Stimulated activated CD4-positive, alpha-beta T cell treated with anti-CD3 and anti-CD28 coated beads, TNF-alpha, amount 100 ng/mL, for 1 hour (primary cell): ENCODE measurements at regions not wholly inside any gene's neighbourhood (a gene's known extent, or its start where the extent isn't known, plus 50 kb on each side); places are given as distances from the start of the nearest gene placed in this dataset.
"Not testable (repeated sequence)": the region's sequence is repeated elsewhere in the genome, so short reads cannot be mapped to it uniquely, and the experiment has no call there.

Experiments
- DNase-seq, 3 donors: peaks; one replicate each; pipeline ENCODE4 v3.0.0-alpha.2; 2020; ENCODE audit warnings: low read depth in 3 of 3, low spot score in 1 of 3

DNA sequence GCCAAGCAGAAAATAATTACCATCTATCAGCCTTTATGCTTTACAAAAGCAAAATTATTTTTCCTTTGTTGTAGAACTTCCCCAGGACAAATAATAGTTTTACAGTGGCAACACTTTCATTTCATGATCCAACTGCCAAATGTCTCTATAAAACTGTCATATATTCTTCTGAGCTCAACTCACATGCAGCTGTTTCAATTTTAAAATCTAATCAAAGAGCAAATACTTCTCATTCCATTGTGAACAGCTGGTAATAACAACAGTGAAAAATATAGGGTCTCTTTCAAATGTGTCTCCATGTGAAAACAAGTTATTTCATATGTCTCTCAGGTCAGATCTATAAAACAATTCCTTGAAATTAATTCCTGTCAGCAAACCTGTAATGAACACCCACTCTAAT, 270.6 kb upstream of the SLC7A11 start:
- no peak for DNase-seq

DNA sequence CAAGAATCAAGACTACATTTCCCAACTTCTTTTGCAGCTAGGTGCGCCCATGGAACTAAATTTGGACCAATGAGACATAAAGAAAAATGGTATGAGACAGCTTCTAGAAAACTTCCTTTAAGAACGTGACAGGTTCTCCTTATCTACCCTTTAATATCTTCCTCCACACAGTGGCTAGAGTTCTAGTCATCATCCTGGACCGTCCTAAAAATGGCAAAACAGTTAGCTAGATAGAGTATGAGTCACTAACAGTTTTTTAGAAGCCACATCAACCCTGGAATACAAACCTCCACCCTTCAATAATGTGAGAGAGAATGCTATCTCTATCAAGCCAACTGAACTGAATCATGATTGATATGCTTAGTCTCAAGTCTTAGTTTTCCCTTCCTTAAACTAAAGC, 267.9 kb upstream of the SLC7A11 start:
- no peak for DNase-seq

DNA sequence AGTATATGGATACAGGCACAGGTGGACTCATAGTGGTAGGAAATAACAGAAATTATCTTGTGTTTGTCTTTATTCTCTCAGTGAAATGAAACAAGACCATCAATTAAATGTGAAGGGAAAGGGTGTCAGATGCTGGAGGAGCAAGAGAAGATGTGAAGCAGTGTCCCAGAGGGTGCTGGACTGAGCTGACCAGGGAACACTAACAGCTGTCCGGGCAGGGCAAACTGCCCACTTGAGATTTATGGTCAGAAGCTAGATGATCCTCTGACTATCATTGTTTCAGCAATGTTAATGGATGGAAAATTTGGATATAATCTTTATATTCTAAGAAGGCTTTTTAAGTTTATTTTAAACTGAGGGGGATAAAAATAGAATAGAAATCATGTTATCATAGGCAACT, 267.2 kb upstream of the SLC7A11 start:
- DNase-seq, result no peak

DNA sequence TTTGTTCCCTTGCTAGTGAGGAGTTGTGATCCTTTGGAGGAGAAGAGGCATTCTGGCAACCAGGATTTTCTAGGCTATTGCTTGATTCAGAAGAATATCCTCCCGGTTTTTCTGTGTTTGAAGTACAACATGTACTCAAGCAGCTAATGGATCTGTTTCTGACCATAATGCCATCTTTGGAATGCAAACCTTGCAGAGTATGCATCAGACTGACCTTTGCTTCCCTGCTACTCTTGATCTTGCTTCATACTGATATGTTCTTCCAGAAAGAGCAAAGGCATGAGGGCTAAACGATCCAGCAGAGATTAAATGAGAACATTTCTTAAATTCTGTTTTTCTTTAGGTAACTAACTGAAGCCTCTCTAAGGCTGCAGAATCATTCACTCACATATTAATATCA, 265.4 kb upstream of the SLC7A11 start:
- no peak for DNase-seq

DNA sequence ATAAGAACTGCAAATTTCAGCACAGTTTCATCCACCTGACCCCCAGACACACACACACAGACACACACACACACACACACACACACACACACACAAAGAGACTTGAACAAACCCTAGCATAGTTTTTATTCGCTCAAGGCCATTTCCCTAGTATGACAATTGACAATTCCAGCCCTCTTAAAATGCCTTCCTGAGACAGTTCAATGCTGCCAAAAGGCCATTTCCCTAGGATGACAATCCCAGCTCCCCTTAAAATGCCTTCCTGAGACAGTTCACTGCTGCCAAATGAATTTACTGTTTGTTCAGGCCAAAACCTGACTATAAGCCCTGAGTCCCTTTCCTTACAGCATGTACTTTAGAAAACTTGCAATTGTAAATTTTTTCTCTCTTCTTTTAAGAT, 259.5 kb upstream of the SLC7A11 start:
- no peak for DNase-seq

DNA sequence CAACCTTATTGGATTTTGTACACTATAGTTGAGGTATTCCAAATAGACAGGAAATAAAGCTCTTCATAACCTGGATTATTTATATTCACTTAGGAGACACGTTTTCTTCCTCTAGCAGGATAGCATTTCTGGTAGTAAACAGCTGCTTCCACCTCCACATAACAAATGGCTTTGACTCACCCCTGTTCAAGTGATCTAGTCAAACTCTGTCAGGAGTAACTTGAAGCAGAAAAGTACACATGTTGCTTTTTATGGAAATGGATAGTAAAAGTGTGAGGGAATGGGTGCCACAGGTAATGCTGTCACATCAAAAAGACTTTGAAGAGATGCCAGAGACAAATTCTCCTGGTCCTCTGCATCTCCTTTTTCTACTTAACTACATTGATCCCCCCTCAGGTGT, 258.7 kb upstream of the SLC7A11 start:
- no peak for DNase-seq

DNA sequence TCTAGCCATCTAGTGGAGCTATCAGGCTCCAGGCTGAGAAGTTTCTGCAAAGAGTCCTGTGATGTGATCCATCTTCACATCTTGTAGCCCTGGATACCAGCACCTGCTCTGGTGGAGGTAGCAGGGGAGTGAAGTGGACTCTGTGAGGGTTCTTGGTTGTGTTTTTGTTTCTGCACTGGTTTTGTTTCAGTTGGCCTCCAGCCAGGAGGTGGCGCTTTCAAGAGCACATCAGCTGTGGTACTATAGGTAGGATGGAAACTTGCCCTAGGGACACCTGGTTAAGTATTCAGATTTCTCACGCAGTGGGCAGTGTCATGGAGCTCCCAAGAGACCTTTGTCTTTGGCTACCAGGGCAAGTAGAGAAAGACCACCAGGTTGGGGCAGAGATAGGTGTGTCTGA, 257.5 kb upstream of the SLC7A11 start:
- DNase-seq, result no peak

DNA sequence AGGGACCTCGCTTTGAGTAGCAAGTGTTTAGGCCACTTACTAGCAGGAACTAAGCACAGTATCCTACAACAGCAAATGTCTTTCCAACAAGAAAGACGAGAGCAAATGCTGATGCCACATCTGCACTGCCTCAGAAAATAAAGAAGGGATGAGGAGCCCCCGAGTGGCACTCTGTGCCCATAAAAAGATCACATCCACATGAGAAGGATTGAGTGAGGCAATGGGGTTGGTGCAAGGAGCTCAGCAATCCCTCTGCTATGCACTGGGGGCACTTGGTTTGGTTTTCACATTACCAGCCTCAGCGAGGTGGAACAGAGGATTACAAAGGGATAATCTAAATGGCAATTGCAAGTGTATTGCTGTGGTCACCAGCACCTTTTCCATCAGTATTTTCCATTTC, 252.8 kb upstream of the SLC7A11 start:
- DNase-seq, result no peak

DNA sequence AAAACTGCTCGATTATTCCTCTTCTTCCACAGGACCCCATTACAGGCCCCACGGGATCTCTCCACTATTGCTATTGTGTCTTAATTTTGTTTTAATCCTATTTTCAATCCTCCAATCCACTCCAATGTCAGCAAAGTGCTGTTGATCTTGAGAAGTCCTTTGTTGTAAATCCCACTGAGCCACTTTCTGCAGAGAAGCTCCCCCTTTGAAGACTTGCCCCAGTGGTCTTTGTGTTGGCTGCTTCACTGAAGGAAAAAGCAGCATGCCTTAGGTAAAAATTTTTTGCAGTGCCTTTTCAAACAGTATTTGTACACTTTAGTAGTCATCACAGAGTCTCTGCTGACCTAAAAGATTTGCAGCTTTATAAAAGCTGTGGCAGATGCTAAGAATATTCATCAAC, 252.0 kb upstream of the SLC7A11 start:
- no peak for DNase-seq

DNA sequence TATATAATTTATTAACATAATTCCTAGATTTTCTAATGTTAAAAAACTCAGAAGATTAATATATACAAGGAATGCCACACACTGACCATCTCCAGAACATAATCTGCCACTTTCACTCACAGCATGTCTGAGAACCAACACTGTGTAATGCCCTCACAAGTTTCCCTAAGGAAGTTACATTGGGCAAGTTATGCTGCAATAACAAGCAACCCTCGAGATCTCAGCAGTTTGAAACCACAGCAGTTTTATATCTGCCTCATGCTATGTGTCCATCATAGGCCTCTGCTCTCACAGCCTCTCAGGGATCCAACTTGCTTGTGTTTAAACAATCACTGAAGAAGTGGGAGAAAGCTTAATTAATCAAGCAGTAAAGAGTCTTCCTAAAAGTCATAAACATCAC, 250.0 kb upstream of the SLC7A11 start:
- no peak for DNase-seq

DNA sequence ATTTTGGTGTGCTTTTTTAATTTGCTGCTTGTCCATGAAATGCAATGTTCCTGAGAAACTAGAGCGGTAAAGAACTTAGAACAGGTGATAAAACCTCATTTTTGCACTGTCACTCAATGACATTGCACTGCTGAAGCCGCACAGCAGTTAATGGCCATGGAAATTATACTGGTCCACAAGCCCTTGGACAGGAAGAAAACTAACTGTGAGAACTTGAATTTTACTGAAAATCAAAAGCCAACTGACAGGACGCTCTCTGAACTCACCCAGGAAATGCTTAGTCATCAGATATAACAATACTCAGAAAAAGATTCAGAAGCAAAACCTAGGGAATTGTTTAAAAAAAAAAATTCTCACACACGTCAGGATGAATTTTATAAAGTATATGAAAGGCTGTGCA, 246.4 kb upstream of the SLC7A11 start:
- no peak for DNase-seq

DNA sequence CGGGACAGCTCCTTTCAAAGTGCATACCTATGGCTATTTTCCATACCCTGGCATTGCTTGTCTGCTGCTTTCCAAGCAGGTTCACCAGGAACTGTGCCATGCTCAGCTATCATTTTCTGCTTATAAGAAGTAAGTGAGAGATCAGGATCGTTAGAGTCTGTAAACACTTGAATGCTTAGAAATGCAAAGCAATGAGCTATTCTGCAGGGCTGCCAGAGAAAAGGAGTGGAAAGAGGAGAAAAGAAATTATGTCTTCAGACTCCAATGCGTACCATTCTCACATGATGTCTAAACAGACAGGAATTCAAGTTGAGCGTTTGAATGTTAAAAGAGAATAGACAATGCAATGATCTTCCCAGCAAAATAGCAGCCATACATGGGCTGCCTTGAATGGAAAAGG, 245.5 kb upstream of the SLC7A11 start:
- no peak for DNase-seq

DNA sequence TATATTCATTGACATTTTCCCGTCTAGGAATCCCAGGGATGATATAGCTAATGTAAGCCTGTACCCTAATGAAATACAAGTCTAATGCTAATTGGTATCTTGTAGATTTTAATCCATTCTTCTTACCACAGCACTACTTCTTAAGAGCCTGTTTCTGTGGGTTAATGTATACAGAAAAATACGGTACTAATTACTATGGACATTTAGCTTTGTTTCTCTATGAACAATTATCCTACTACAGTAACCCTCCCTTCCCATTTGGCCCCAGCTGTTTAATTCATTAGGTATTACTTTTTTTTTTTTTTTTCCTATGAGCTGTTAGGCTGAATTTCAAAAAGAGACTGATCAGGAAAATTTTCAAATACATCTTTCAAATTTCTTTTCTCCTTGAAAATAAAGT, 245.1 kb upstream of the SLC7A11 start:
- DNase-seq, result no peak

DNA sequence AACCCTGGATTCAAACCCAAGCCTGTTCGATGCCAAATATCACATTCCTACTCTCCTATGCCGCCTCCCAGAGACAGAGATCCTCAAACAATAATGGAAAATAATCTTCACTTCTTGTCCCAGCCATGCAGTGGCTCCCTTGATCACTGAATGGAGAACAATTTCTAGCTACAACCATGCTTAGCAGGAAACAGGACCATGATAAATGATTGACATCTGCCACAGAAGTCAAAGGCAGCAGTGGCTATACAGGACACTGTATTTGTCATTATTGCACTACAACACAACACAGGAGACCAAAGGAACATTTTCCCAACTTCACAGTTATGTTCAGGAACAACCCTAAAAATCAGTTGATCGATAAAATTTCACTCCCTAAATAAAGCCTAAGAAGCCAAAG, 243.3 kb upstream of the SLC7A11 start:
- no peak for DNase-seq

DNA sequence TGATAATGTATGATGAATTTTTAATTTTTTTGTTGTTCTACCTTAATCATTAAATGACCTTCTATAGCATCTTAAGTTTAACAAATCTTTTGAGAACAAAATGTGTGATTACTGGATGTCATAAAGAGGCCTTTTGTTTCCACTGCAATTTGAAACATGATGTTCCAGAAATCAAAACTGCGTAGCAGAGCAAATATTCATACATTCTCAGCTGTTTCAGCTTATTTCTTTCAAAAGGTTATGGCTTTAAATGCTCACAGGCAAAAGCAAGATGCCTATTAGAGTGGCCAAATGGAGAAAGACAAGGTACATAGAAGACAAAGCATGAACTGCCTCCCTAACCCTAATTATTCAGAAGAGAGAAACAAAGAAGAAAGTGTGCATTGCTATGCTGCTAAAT, 233.0 kb upstream of the SLC7A11 start:
- no peak for DNase-seq

DNA sequence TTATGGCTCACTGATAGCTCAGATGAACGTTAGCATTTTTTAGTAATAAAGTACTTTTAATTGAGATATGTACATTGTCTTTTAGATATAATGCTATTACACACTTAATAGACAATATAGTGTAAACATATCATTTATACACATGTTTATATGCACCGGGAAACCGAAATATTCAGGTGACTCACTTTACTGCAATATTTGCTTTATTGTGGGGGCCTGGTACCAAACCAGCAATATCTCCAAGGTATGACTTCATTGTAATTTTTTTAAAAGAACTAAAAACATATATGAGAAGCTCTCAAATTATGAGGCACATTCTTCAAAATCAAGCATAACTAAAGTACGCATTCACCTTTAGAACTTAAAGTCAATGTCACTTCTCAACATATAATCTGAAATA, 231.2 kb upstream of the SLC7A11 start:
- DNase-seq, result no peak

DNA sequence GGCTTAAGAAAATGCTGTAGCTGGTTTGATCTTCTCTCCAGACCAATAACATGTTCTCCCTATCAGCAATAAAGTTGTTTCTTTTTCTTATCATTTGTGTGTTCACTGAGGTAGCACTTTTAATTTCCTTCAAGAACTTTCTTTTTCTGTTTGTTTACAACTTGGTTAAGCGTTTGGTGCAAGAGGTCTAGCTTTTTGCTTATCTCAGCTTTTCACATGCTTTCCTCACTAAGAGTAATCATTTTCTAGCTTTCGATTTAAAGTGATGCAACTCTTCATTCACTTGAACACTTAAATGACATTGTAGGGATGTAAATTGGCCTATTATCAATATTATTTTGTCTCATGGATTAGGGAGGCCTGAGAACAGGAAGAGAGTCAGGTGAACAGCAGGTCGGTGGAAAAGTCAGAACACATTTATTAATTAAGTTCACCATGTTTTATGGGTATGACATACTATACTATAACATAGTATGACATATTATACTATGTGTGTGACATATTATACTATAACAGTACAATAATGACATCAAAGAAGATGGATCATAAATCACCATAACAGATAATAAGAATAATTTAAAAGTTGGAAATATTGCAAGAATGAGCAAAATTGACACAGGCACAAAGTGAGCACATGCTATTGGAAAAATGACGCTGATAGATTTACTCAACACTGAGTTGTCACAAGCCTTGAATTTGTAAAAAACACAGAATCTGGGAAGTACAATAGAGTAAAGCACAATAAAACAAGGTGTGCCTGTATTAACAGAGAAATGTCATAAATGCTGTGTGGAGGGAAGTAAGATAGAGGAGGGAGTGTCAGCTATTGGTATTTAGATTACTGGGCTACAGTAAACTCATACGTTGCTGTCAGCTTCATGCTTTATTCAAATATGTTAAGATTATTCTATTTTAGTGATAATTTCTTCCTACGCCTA, 218.6 kb upstream of the SLC7A11 start:
- no peak for DNase-seq

DNA sequence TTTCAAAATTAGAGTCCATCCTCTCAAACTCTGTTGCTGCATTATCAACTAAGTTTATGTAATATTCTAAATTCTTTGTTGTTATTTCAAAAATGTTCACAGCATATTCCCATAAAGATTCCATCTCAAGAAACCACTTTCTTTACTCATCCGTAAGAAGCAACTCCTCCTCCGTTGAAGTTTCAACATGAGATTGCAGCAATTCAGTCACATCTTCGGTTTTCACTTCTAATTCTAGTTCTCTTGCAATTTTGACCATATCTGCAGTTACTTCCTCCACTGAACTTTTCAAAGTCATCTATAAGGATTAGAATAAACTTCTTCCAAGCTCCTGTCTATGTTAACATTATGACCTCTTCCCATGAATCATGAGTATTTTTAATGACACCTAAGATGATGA, 216.6 kb upstream of the SLC7A11 start:
- no peak for DNase-seq

DNA sequence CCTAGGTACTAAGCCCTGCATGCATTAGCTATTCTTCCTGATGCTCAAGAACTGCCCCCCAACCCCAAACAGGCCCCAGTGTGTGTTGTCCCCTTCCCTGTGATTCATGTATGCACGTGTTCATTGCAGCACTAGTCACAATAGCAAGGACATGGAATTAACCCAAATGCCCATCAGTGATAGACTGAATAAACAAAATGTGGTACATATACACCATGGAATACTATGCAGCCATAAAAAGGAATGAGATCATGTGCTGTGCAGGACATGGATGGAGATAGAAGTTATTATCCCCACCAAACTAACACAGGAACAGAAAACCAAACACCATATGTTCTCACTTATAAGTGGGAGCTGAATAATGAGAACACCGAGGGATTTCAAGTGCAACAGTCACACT, 214.2 kb upstream of the SLC7A11 start:
- not testable (repeated sequence) for DNase-seq

DNA sequence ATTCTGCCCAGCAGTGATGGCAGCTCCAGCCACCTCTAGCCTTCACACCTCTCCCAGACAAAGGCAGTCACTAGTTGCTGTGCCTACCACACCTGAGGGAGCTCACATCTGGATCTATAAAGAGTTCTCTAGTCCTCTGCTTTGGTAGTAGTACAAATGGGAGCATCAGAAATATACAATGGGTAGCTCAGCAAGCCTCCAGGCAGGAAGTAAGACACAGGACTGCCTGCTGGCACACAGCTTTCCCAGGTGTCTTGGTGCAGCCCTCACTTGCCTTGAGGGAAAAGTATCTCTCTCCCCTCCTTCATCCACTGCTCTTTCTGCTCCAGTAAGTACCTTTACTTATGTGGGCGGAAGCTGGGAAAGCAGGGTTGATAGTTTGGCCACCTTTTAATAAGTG, 212.9 kb upstream of the SLC7A11 start:
- no peak for DNase-seq

DNA sequence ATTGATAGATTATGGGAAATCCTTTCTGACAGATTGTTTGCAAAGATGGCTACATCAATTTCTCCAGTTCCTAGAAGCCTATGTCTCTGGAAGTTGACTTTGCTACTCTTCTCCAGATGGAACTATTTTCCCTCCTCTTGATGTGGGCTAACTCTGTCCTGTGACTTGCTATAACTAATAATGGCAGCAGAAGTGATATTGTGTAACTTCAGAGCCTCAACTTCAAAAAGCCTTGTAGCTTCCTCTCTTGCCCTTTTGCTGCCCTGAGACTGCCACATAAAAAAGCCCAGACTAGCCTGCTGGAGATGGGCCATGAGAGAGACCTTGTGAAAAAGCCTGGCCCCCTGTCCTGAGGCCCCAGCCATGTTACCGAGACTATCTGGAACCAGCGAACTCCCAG, 210.7 kb upstream of the SLC7A11 start:
- DNase-seq, result no peak

DNA sequence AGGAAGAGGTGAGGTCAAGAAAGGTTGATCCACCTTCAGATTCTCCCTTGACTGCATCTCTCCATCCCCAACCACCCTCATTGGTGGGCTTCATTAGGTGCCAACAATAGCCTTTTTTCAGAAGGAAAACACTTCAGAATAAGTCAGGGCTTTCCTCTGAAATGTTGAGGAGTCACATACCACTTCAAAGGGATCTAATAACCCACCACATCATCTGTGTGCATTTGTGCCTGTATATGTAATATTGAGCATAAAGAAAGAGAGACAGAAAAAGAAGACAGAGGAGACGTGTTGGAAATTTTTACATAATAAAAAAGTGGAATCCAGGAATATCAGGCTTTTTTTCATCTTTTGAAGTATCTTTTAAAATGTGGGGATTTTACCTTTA, 209.1 kb upstream of the SLC7A11 start:
- no peak for DNase-seq

DNA sequence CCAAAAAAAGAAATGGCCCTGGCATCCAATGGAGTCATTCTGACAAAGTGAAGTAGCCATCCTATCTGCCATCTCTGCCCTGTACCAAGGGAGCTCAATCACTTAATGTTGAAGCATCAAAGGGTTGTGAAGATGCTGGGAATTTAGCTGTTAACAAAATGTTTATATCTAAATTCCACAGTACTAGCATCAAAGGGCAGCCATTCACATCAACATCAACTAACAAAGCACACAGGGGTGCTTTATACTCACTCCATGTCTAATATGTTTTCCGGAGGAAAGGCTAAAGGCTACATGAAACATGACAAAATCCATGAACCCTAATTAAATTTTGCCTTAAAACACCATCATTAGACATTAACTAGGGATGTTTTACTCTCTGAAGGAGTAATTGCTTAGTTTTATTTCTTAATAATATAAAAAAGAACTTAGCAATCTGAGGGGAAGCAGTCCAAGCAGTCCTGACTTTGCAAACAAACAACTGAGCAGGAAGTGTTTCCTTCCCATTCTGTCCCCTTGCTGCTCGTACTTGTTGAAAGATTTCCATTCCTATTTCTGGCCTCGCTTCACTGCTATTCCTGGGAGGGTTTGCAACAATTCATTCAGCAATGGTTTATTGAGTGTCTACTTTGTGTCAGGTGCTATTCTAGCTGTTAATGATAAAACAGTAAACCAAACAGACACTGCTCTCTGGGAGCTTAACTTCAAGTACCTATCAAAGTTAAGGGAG, 208.6 kb upstream of the SLC7A11 start:
- DNase-seq, result no peak
